DND-41 (cell line): ENCODE measurements at regions not wholly inside any gene's neighbourhood (a gene's known extent, or its start where the extent isn't known, plus 50 kb on each side); places are given as distances from the start of the nearest gene placed in this dataset.

Experiments
- ATAC-seq: fragments of 200-7000 bp; cut with Tn5 transposase; 3 replicates; pipeline ENCODE4 v1.9.1; 2021; ENCODE audit warnings: low read depth; ENCODE audit not compliant: insufficient read depth
- DNase-seq: peaks from one replicate; pipeline ENCODE4 v3.0.0-alpha.2; 2020
- H2AFZ ChIP-seq: 2 replicates; pipeline ENCODE4 v1.6.0; 2012; ENCODE audit warnings: low read depth, low read length
- H3K27ac ChIP-seq: 2 replicates; pipeline ENCODE4 v1.5.1; 2012; ENCODE audit warnings: low read length, inconsistent platforms
- H3K27me3 ChIP-seq: fragments of 200-600 bp; sonication (generic); 2 replicates; pipeline ENCODE4 v1.6.0; 2012; ENCODE audit warnings: low read length, mild to moderate bottlenecking, inconsistent platforms; ENCODE audit not compliant: insufficient read depth, poor library complexity
- H3K36me3 ChIP-seq: 2 replicates; pipeline ENCODE4 v1.5.1; 2012; ENCODE audit warnings: low read length, inconsistent platforms; ENCODE audit not compliant: insufficient read depth
- H3K4me1 ChIP-seq: 2 replicates; pipeline ENCODE4 v1.5.1; 2012; ENCODE audit warnings: mild to moderate bottlenecking, low read length; ENCODE audit not compliant: insufficient read depth
- H3K4me2 ChIP-seq: 2 replicates; pipeline ENCODE4 v1.6.0; 2012; ENCODE audit warnings: mild to moderate bottlenecking, moderate library complexity, low read length, inconsistent platforms; ENCODE audit not compliant: insufficient read depth
- H3K4me3 ChIP-seq, 2 experiments: fragments of 200-600 bp in 1 of 2; shearing (Covaris generic) in 1 of 2; 2 replicates each; pipeline ENCODE4 v1.5.1; 2012 to 2016; ENCODE audit warnings: inconsistent platforms in 2 of 2, low read length in 2 of 2, mild to moderate bottlenecking in 2 of 2, low read depth in 1 of 2, moderate library complexity in 1 of 2
- H3K79me2 ChIP-seq: 2 replicates; pipeline ENCODE4 v1.6.0; 2012; ENCODE audit warnings: low read length, inconsistent platforms; ENCODE audit not compliant: insufficient read depth
- H3K9ac ChIP-seq: 2 replicates; pipeline ENCODE4 v1.6.0; 2012; ENCODE audit warnings: low read depth, mild to moderate bottlenecking, inconsistent platforms, low read length, moderate library complexity
- H3K9me3 ChIP-seq: 2 replicates; pipeline ENCODE4 v1.5.1; 2012; ENCODE audit warnings: low read length, moderate library complexity, mild to moderate bottlenecking, inconsistent platforms; ENCODE audit not compliant: insufficient read depth, severe bottlenecking
- H4K20me1 ChIP-seq: 2 replicates; pipeline ENCODE4 v1.6.0; 2012; ENCODE audit warnings: low read length; ENCODE audit not compliant: insufficient read depth
- CTCF ChIP-seq: IDR thresholded peaks from 2 replicates; pipeline ENCODE4 v1.5.1; 2012; ENCODE audit warnings: borderline replicate concordance, low read length, moderate library complexity, mild to moderate bottlenecking; ENCODE audit not compliant: poor library complexity, severe bottlenecking; ENCODE audit errors: extremely low read depth
- EZH2 ChIP-seq: IDR thresholded peaks from 3 replicates; pipeline ENCODE4 v1.6.1; 2012; ENCODE audit warnings: borderline replicate concordance, low read depth, mild to moderate bottlenecking, moderate library complexity, low read length, inconsistent platforms; ENCODE audit not compliant: severe bottlenecking

DNA sequence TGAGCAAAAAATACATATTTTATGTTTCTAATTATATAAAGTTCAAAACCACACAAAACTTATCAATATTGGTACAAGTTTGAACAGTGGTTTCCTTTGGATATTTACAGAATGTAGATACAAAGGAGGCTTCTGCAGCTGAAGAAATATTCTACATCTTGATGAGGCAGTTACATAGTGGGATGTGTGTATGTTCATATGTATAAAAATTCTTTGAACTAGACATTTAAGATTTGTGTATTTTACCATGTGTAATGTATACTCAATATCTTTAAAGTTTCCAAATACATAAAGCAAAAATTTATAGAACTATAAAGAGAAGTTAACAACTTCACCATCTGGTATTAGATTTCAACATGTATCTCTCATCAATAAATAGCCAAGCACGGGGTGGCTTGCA is 80.7 kb upstream of the TNFSF4 start:
- H2AFZ ChIP-seq: no peak overlapping the region
- H3K36me3 ChIP-seq: no peaks in the 10 kb centered on the region
- no peak overlapping the region for H3K27ac ChIP-seq
- H3K4me1 ChIP-seq: no peaks in the 10 kb centered on the region
- H3K79me2 ChIP-seq: no peaks in the 10 kb centered on the region
- no peak overlapping the region for H3K9ac ChIP-seq
- no peak overlapping the region for H3K4me2 ChIP-seq
- ATAC-seq (no peak), DNase-seq (no peak)
- H3K27me3 ChIP-seq: no peaks in the 10 kb centered on the region
- no peaks in the 10 kb centered on the region for H4K20me1 ChIP-seq
- no peak overlapping the region for H3K4me3 ChIP-seq
- TF ChIP-seq EZH2 (no peak), CTCF (no peak)
- no peaks in the 10 kb centered on the region for H3K9me3 ChIP-seq

- TF ChIP-seq EZH2: no peak
- no peaks in the 10 kb centered on the region for H3K27me3 ChIP-seq
Measured at GRCh38 chr1:173293756-173294155, 86.6 kb upstream of the TNFSF4 start.

GRCh38 chr1:173294843-173295242 is 87.7 kb upstream of the TNFSF4 start:
- Histone ChIP-seq H3K36me3 (no peaks in the 10 kb centered on the region), H3K27me3 (no peaks in the 10 kb centered on the region), H3K4me2 (no peak overlapping the region), H3K9me3 (no peaks in the 10 kb centered on the region), H3K27ac (no peak overlapping the region), H3K79me2 (no peaks in the 10 kb centered on the region), H3K4me3 (no peak overlapping the region), H4K20me1 (no peaks in the 10 kb centered on the region), H3K9ac (no peak overlapping the region), H2AFZ (no peak overlapping the region), H3K4me1 (peaks cover 11% of the 10 kb centered on the region)
- ATAC-seq (no peak), DNase-seq (no peak)
- TF ChIP-seq CTCF (no peak), EZH2 (no peak)

More at GRCh38 chr1:173293756-173294155, 86.6 kb upstream of the TNFSF4 start:
- Histone ChIP-seq H3K36me3 (no peaks in the 10 kb centered on the region), H3K9ac (no peak overlapping the region), H3K4me1 (peaks cover 9% of the 10 kb centered on the region), H3K9me3 (no peaks in the 10 kb centered on the region), H3K4me3 (no peak overlapping the region), H4K20me1 (no peaks in the 10 kb centered on the region), H3K4me2 (no peak overlapping the region), H3K27ac (no peak overlapping the region), H3K79me2 (no peaks in the 10 kb centered on the region), H2AFZ (no peak overlapping the region)
- no peak for DNase-seq
- no peak for ATAC-seq

DNA sequence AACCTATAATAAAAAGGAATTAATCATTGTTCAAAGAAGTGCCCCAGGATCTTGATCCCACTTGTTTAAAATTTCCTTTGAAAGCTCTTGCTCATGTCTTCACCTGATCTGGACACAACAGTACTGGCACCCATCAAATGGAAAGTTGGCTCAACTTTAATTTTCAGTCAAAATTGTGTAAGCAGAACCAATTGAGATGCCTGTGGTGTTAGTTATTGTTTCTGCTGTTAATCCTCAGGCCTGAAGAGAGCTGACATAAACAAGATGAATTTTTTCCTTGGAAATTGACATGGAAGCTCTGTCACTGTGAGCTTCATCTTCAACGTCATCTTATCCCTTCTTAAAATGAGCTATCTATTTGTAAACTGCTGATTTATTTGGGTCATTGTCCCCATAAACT is 88.3 kb upstream of the TNFSF4 start:
- ATAC-seq: no peak
- H3K79me2 ChIP-seq: no peaks in the 10 kb centered on the region
- H3K27me3 ChIP-seq: no peaks in the 10 kb centered on the region
- no peak for DNase-seq
- TF ChIP-seq CTCF (no peak), EZH2 (no peak)
- no peak overlapping the region for H3K9ac ChIP-seq
- no peaks in the 10 kb centered on the region for H4K20me1 ChIP-seq
- H3K4me1 ChIP-seq: peaks cover 11% of the 10 kb centered on the region
- no peak overlapping the region for H3K27ac ChIP-seq
- H3K9me3 ChIP-seq: no peaks in the 10 kb centered on the region
- no peak overlapping the region for H2AFZ ChIP-seq
- H3K4me2 ChIP-seq: no peak overlapping the region
- no peak overlapping the region for H3K4me3 ChIP-seq
- H3K36me3 ChIP-seq: no peaks in the 10 kb centered on the region
